K562 (cell line): ENCODE measurements at regions not wholly inside any gene's neighbourhood (a gene's known extent, or its start where the extent isn't known, plus 50 kb on each side); places are given as distances from the start of the nearest gene placed in this dataset.

Experiments used
- ATAC-seq: fragments of 200-7000 bp; cut with Tn5 transposase; 3 replicates; pipeline ENCODE4 v1.9.1; 2020; ENCODE audit warnings: moderate library complexity
- BruUV-seq: library from RNA; stranded (reverse); fragments of 400-500 nt; replicated peaks from 2 replicates; lab custom pipeline; 2021; lab: Mats Ljungman, UMichigan
- CTCF ChIA-PET: fragments of 300-600 bp; formaldehyde crosslinking; extraction: SDS; loops from one replicate; lab custom pipeline; 2021; ENCODE audit warnings: low intra/inter-chr PET ratio; lab: Yijun Ruan, JAX
- POLR2A ChIA-PET: fragments of 300-600, 350-650 bp; sonication (Branson Sonifier 250); formaldehyde crosslinking; extraction: SDS; loops from one replicate; lab custom pipeline; 2021; ENCODE audit warnings: antibody characterized with exemption, inconsistent platforms; lab: Yijun Ruan, JAX
- DNase-seq, 4 experiments: peaks; one replicate each; pipeline versions ENCODE4 v3.0.0 to v3.0.0-alpha.2; 2011 to 2018; ENCODE audit warnings: low spot score in 3 of 4, mixed read lengths in 3 of 4; ENCODE audit errors: extremely low read depth in 1 of 4
- FAIRE-seq: peaks from 2 replicates; lab custom pipeline; 2011; peaks lifted over from hg19 to GRCh38; lab: Jason Lieb, UNC
- H2AFZ ChIP-seq: 2 replicates; pipeline ENCODE4 v1.6.0; 2011; ENCODE audit warnings: low read depth, low read length, control low read depth, inconsistent platforms
- H3K27ac ChIP-seq: fragments of 200-600 bp; 3 replicates; pipeline ENCODE4 v1.8.0; 2011; ENCODE audit warnings: low read depth, mild to moderate bottlenecking, control low read depth, inconsistent platforms, low read length, moderate library complexity, mixed read lengths; ENCODE audit errors: extremely low read depth
- H3K27me3 ChIP-seq, 2 experiments: fragments of 300-600 bp in 1 of 2; 2 replicates in 1 of 2; 3 replicates in 1 of 2; pipeline versions ENCODE4 v1.6.0 to v1.8.0; 2011; ENCODE audit warnings: inconsistent platforms in 2 of 2, low read length in 2 of 2, mild to moderate bottlenecking in 1 of 2, mixed read lengths in 1 of 2, moderate library complexity in 1 of 2; ENCODE audit not compliant: control insufficient read depth in 2 of 2, insufficient read depth in 2 of 2
- H3K36me3 ChIP-seq: fragments of 300-600 bp; 3 replicates; pipeline ENCODE4 v1.8.0; 2011; ENCODE audit warnings: mild to moderate bottlenecking, low read length, inconsistent platforms; ENCODE audit not compliant: control insufficient read depth, insufficient read depth
- H3K4me1 ChIP-seq, 2 experiments: fragments of 200-600 bp in 1 of 2; replicated peaks in 1 of 2; 2 replicates in 1 of 2; 3 replicates in 1 of 2; pipeline versions ENCODE4 v1.5.1 to v1.8.0; 2011; ENCODE audit warnings: inconsistent platforms in 2 of 2, low read length in 2 of 2, mild to moderate bottlenecking in 1 of 2, mixed read lengths in 1 of 2, moderate library complexity in 1 of 2; ENCODE audit not compliant: control insufficient read depth in 2 of 2, insufficient read depth in 2 of 2
- H3K4me2 ChIP-seq: 2 replicates; pipeline ENCODE4 v1.6.1; 2011; ENCODE audit warnings: low read length, control low read depth, inconsistent platforms, mixed read lengths; ENCODE audit not compliant: insufficient read depth
- H3K4me3 ChIP-seq: fragments of 200-600 bp; sonication (generic), shearing (Covaris generic); 2 replicates; pipeline ENCODE4 v1.5.1; 2016; ENCODE audit warnings: control low read depth, inconsistent platforms
- H3K79me2 ChIP-seq: fragments of 200-600 bp; 3 replicates; pipeline ENCODE4 v1.8.0; 2011; ENCODE audit warnings: low read length, inconsistent platforms; ENCODE audit not compliant: control insufficient read depth, insufficient read depth
- H3K9ac ChIP-seq, 2 experiments: 2 replicates each; pipeline versions ENCODE4 v1.6.0 to v1.6.1; 2011; ENCODE audit warnings: low read depth in 2 of 2, low read length in 2 of 2, control low read depth in 1 of 2, inconsistent platforms in 1 of 2, mild to moderate bottlenecking in 1 of 2, mixed read lengths in 1 of 2; ENCODE audit not compliant: insufficient read depth in 1 of 2
- H3K9me1 ChIP-seq: one replicate; pipeline ENCODE4 v1.6.0; 2011; ENCODE audit warnings: inconsistent platforms, mild to moderate bottlenecking, low read length, moderate library complexity; ENCODE audit not compliant: control insufficient read depth, insufficient read depth
- H3K9me3 ChIP-seq: replicated peaks from 2 replicates; pipeline ENCODE4 v1.5.1; 2011; ENCODE audit warnings: low read depth, low read length, inconsistent platforms; ENCODE audit not compliant: control insufficient read depth, insufficient read depth
- H4K20me1 ChIP-seq: replicated peaks from 2 replicates; pipeline ENCODE4 v1.6.1; 2011; ENCODE audit warnings: low read length, inconsistent platforms, mixed read lengths; ENCODE audit not compliant: control insufficient read depth, insufficient read depth
- CHD1 ChIP-seq: fragments of 200-600 bp; sonication (generic); IDR thresholded peaks from one replicate; pipeline ENCODE4 v1.6.1; 2012; ENCODE audit warnings: mild to moderate bottlenecking, moderate library complexity, low read length, inconsistent platforms
- DPF2 ChIP-seq: fragments of 450-650 bp; IDR thresholded peaks from 2 replicates; pipeline ENCODE4 v1.6.1; 2016
- FOXK1 ChIP-seq: sonication (generic); formaldehyde crosslinking; IDR thresholded peaks from 2 replicates; pipeline ENCODE4 v1.8.0; 2022; ENCODE audit warnings: missing genetic modification reagents, mild to moderate bottlenecking, borderline replicate concordance
- GABPB2 ChIP-seq: fragments of 250-450 bp; sonication (Bioruptor Pico); conservative IDR thresholded peaks from 2 replicates; pipeline ENCODE4 v1.5.1; 2021; ENCODE audit warnings: mild to moderate bottlenecking
- KDM2B ChIP-seq: fragments of 250-450 bp; sonication (Bioruptor Pico); IDR thresholded peaks from 2 replicates; pipeline ENCODE4 v1.8.0; 2021; ENCODE audit warnings: mild to moderate bottlenecking, moderate library complexity
- NR2C2 ChIP-seq, 2 experiments: fragments of 200-800 bp in 1 of 2; sonication (Bioruptor generic) in 1 of 2; sonication (generic) in 1 of 2; formaldehyde crosslinking in 1 of 2; IDR thresholded peaks; 2 replicates each; pipeline versions ENCODE4 v1.6.1 to v1.8.0; 2016 to 2022; ENCODE audit warnings: mild to moderate bottlenecking in 1 of 2, missing compliant biosample characterization in 1 of 2, missing genetic modification characterization in 1 of 2, missing genetic modification reagents in 1 of 2
- NR2F6 ChIP-seq: fragments of 450-650 bp; formaldehyde crosslinking; IDR thresholded peaks from 2 replicates; pipeline ENCODE4 v1.4.0; 2020; ENCODE audit warnings: mild to moderate bottlenecking
- POLR3G ChIP-seq: IDR thresholded peaks from 2 replicates; pipeline ENCODE4 v1.6.1; 2011; ENCODE audit not compliant: insufficient read length, insufficient replicate concordance; ENCODE audit errors: extremely low read depth
- ZNF184 ChIP-seq: sonication (generic); formaldehyde crosslinking; IDR thresholded peaks from 2 replicates; pipeline ENCODE4 v1.5.0; 2020; ENCODE audit warnings: missing genetic modification reagents
- WGBS: fragments of 100-300 bp; shearing (Covaris generic); methylation state at CpG from one replicate; pipeline ENCODE4 v1.1.6; 2016; ENCODE audit warnings: low coverage, mixed read lengths; ENCODE audit not compliant: insufficient coverage; ENCODE audit errors: missing lambda C conversion rate; 5-methylcytosine and 5-hydroxymethylcytosine counted together
- in situ Hi-C: fragments of 300-500 bp; cut with MboI; formaldehyde crosslinking; loops from 4 replicates; pipeline ENCODE4 v1.15.0; 2018; ENCODE audit warnings: inconsistent platforms, mixed read lengths
- intact Hi-C: fragments of 100-400 bp; cut with micrococcal nuclease; formaldehyde crosslinking; loops from 2 replicates; pipeline ENCODE4 v1.14.2; 2022
- TF ChIP-seq, protein P1 (sequence below): fragments of 450-650 bp; formaldehyde crosslinking; IDR thresholded peaks from 2 replicates; pipeline ENCODE4 v1.4.0; 2022; ENCODE audit warnings: missing genetic modification characterization
- TF ChIP-seq, protein P2 (sequence below), 3 experiments: fragments of 200-800 bp in 1 of 3; fragments of 250-450 bp in 1 of 3; fragments of 450-650 bp in 1 of 3; sonication (Bioruptor Pico) in 1 of 3; sonication (Bioruptor generic) in 1 of 3; formaldehyde crosslinking in 1 of 3; IDR thresholded peaks; 2 replicates each; pipeline versions ENCODE4 v1.6.1 to v1.8.0; 2016 to 2022; ENCODE audit warnings: mild to moderate bottlenecking in 2 of 3, missing genetic modification characterization in 2 of 3, missing compliant biosample characterization in 1 of 3, moderate library complexity in 1 of 3
- TF ChIP-seq, protein P3 (sequence below): fragments of 250-450 bp; sonication (Bioruptor Pico); IDR thresholded peaks from 2 replicates; pipeline ENCODE4 v1.5.0; 2020; ENCODE audit warnings: mild to moderate bottlenecking

DNA sequence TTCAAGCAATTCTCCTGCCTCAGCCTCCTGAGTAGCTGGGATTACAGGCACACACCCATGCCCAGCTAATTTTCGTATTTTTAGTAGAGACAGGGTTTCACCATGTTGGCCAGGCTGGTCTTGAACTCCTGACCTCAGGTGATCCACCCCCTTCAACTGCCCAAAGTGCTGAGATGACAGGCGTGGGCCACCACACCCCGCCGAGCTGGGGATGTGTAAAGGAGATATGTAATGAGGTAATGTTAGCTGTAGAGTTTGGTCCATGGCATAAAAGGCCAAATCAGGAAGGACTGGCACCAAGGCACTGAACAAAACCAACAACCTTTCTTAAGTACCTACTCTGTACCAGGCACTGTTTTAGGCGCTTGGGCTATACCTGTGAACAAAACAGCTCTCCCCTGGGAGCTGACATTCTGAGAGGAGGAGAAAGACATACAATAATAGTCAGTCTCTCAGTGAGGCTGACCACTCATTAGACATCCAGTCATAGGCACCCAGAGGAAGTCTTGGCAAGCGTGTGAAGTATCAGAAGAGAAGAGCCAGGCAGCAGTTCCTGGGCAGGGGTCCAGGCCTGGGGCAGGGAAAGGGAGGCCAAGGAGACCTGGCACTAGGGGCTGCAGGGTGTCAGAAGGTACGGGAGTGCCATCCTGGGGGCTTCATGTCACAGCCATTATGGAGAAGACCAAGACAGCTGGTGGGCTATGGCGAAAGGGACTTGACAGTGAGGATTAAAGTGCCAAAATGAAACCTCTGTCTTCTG lies 164.8 kb upstream of the DTNBP1 start:
- no peaks in the 10 kb centered on the region for H3K27me3 ChIP-seq
- H3K4me1 ChIP-seq = peaks cover 7 to 10% of the 10 kb centered on the region in 2 experiments; a peak in 3 of 5 replicates
- H2AFZ ChIP-seq = peak overlapping the region; percentile 20; the same call in 1 of the 2 replicates
- peak in 1 of 4 experiments; percentile 53 for DNase-seq
- peak; percentile 54; the same call in 2 of the 3 replicates for ATAC-seq
- 0 out of 2 replicates have a peak overlapping the region, but pooled peaks have one; percentile 5 for H3K4me2 ChIP-seq
- in situ Hi-C loops (no loop called here), intact Hi-C loops (no loop called here)
- FAIRE-seq = no peak
- no TSS peak for BruUV-seq
- H3K9ac ChIP-seq = peak overlapping the region in 1 of 2 experiments; percentile 56; a peak in 1 of 4 replicates
- H3K9me3 ChIP-seq = no peaks in the 10 kb centered on the region
- CTCF ChIA-PET = interaction anchor here (0.6 kb wide), 1 partner anchor 182 kb away, joined by 3 read pairs; no protein-coding TSS in a partner anchor
- POLR2A ChIA-PET = interaction anchor here (0.6 to 1.2 kb wide), 3 partner anchors 9 to 44 kb away, joined by 3 to 6 read pairs (median 3); no protein-coding TSS in a partner anchor
- no peaks in the 10 kb centered on the region for H4K20me1 ChIP-seq
- H3K27ac ChIP-seq = no peak overlapping the region
- no peaks in the 10 kb centered on the region for H3K79me2 ChIP-seq
- no peaks in the 10 kb centered on the region for H3K9me1 ChIP-seq
- H3K36me3 ChIP-seq = no peaks in the 10 kb centered on the region
- 46% methylated on average over 8 of the region's 8 CpGs for WGBS
- no peak overlapping the region for H3K4me3 ChIP-seq
- no peak for TF ChIP-seq KDM2B (CRISPR knock-in tag)
- TF ChIP-seq POLR3G = no peak
- TF ChIP-seq NR2C2 (CRISPR knock-in tag; IDR thresholded peaks at IDR 0.05) = no peak
- TF ChIP-seq NR2C2 (tag; IDR thresholded peaks at IDR 0.05) = no peak
- no peak for TF ChIP-seq ZNF184
- 0 out of 2 replicates have a peak, but pooled peaks have one; percentile 38 for TF ChIP-seq FOXK1 (CRISPR knock-in tag)
- TF ChIP-seq CHD1 = no peak
- TF ChIP-seq, protein P1, sequence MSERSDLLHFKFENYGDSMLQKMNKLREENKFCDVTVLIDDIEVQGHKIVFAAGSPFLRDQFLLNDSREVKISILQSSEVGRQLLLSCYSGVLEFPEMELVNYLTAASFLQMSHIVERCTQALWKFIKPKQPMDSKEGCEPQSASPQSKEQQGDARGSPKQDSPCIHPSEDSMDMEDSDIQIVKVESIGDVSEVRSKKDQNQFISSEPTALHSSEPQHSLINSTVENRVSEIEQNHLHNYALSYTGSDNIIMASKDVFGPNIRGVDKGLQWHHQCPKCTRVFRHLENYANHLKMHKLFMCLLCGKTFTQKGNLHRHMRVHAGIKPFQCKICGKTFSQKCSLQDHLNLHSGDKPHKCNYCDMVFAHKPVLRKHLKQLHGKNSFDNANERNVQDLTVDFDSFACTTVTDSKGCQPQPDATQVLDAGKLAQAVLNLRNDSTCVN (CRISPR knock-in tag) = no peak
- TF ChIP-seq, protein P2, sequence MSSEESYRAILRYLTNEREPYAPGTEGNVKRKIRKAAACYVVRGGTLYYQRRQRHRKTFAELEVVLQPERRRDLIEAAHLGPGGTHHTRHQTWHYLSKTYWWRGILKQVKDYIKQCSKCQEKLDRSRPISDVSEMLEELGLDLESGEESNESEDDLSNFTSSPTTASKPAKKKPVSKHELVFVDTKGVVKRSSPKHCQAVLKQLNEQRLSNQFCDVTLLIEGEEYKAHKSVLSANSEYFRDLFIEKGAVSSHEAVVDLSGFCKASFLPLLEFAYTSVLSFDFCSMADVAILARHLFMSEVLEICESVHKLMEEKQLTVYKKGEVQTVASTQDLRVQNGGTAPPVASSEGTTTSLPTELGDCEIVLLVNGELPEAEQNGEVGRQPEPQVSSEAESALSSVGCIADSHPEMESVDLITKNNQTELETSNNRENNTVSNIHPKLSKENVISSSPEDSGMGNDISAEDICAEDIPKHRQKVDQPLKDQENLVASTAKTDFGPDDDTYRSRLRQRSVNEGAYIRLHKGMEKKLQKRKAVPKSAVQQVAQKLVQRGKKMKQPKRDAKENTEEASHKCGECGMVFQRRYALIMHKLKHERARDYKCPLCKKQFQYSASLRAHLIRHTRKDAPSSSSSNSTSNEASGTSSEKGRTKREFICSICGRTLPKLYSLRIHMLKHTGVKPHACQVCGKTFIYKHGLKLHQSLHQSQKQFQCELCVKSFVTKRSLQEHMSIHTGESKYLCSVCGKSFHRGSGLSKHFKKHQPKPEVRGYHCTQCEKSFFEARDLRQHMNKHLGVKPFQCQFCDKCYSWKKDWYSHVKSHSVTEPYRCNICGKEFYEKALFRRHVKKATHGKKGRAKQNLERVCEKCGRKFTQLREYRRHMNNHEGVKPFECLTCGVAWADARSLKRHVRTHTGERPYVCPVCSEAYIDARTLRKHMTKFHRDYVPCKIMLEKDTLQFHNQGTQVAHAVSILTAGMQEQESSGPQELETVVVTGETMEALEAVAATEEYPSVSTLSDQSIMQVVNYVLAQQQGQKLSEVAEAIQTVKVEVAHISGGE (CRISPR knock-in tag; IDR thresholded peaks at IDR 0.05) = no peak
- TF ChIP-seq GABPB2 (CRISPR knock-in tag) = no peak
- TF ChIP-seq DPF2 = 0 out of 2 replicates have a peak, but pooled peaks have one; percentile 34
- TF ChIP-seq, protein P3, sequence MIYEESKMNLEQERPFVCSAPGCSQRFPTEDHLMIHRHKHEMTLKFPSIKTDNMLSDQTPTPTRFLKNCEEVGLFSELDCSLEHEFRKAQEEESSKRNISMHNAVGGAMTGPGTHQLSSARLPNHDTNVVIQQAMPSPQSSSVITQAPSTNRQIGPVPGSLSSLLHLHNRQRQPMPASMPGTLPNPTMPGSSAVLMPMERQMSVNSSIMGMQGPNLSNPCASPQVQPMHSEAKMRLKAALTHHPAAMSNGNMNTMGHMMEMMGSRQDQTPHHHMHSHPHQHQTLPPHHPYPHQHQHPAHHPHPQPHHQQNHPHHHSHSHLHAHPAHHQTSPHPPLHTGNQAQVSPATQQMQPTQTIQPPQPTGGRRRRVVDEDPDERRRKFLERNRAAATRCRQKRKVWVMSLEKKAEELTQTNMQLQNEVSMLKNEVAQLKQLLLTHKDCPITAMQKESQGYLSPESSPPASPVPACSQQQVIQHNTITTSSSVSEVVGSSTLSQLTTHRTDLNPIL (CRISPR knock-in tag) = no peak
- no peak for TF ChIP-seq NR2F6 (CRISPR knock-in tag)
